Adrenal gland (tissue), 5 donors: ENCODE measurements at regions not wholly inside any gene's neighbourhood (a gene's known extent, or its start where the extent isn't known, plus 50 kb on each side); places are given as distances from the start of the nearest gene placed in this dataset.

ENCODE experiments used
- POLR2A ChIP-seq, 2 donors: fragments of 450-650 bp; IDR thresholded peaks; one replicate each; pipeline ENCODE4 v1.6.1; 2017; ENCODE audit warnings: antibody characterized with exemption in 2 of 2, mild to moderate bottlenecking in 2 of 2, moderate library complexity in 1 of 2
- TF ChIP-seq, protein P1 (sequence below), 6 experiments: fragments of 450-650 bp in 4 of 6; fragments of 200-600 bp in 2 of 6; sonication (generic) in 1 of 6; IDR thresholded peaks; 1 replicate in 5 of 6; 2 replicates in 1 of 6; pipeline versions ENCODE4 v1.5.1 to v1.8.0; 2016 to 2021; ENCODE audit warnings: antibody characterized with exemption in 6 of 6, mild to moderate bottlenecking in 2 of 6, moderate library complexity in 1 of 6
- donor health status: DM: no; HTN: no; CAD: no.

GRCh38 chr18:39238981-39239660 lies 1673.5 kb upstream of the CELF4 start:
- TF ChIP-seq, protein P1, sequence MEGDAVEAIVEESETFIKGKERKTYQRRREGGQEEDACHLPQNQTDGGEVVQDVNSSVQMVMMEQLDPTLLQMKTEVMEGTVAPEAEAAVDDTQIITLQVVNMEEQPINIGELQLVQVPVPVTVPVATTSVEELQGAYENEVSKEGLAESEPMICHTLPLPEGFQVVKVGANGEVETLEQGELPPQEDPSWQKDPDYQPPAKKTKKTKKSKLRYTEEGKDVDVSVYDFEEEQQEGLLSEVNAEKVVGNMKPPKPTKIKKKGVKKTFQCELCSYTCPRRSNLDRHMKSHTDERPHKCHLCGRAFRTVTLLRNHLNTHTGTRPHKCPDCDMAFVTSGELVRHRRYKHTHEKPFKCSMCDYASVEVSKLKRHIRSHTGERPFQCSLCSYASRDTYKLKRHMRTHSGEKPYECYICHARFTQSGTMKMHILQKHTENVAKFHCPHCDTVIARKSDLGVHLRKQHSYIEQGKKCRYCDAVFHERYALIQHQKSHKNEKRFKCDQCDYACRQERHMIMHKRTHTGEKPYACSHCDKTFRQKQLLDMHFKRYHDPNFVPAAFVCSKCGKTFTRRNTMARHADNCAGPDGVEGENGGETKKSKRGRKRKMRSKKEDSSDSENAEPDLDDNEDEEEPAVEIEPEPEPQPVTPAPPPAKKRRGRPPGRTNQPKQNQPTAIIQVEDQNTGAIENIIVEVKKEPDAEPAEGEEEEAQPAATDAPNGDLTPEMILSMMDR (IDR thresholded peaks at IDR 0.05): no peak
- no peak for TF ChIP-seq POLR2A (IDR thresholded peaks at IDR 0.05)
